NB4 (cell line): ENCODE measurements at regions not wholly inside any gene's neighbourhood (a gene's known extent, or its start where the extent isn't known, plus 50 kb on each side); places are given as distances from the start of the nearest gene placed in this dataset.

Source experiments
- CTCF ChIP-seq: IDR thresholded peaks from one replicate; pipeline ENCODE4 v1.5.1; 2012; ENCODE audit warnings: low read depth, low read length
- MAX ChIP-seq: IDR thresholded peaks from 2 replicates; pipeline ENCODE4 v1.6.1; 2011; ENCODE audit warnings: low read depth, low read length
- MYC ChIP-seq: IDR thresholded peaks from 2 replicates; pipeline ENCODE4 v1.6.1; 2011; ENCODE audit warnings: low read depth, low read length
- POLR2A ChIP-seq: IDR thresholded peaks from 2 replicates; pipeline ENCODE4 v1.6.1; 2011; ENCODE audit warnings: mild to moderate bottlenecking; ENCODE audit not compliant: insufficient read length; ENCODE audit errors: extremely low read depth

GRCh38 chrX:65602221-65602560 lies 65.3 kb upstream of the MSN start:
- no peak for TF ChIP-seq CTCF
- TF ChIP-seq POLR2A: no peak
- TF ChIP-seq MYC: no peak
- no peak for TF ChIP-seq MAX
